HCT116 (cell line): ENCODE measurements at regions not wholly inside any gene's neighbourhood (a gene's known extent, or its start where the extent isn't known, plus 50 kb on each side); places are given as distances from the start of the nearest gene placed in this dataset.

Source experiments
- ATAC-seq: fragments of 200-7000 bp; cut with Tn5 transposase; 2 replicates; pipeline ENCODE4 v1.9.1; 2020; ENCODE audit warnings: mild to moderate bottlenecking, moderate library complexity
- BruUV-seq: library from RNA; stranded (reverse); fragments of 400-500 nt; replicated peaks from 2 replicates; lab custom pipeline; 2021; lab: Mats Ljungman, UMichigan
- CTCF ChIA-PET: fragments of 300-600 bp; sonication (Branson Sonifier 250); formaldehyde crosslinking; loops from one replicate; lab custom pipeline; 2021; ENCODE audit warnings: antibody characterized with exemption; lab: Charles Lee
- POLR2A ChIA-PET: fragments of 300-600, 350-600 bp; sonication (Branson Sonifier 250); formaldehyde crosslinking; loops from one replicate; lab custom pipeline; 2021; ENCODE audit warnings: antibody characterized with exemption; lab: Charles Lee
- RAD21 ChIA-PET, 2 experiments: fragments of 300-600 bp; sonication (Branson Sonifier 250); formaldehyde crosslinking; loops; one replicate each; lab custom pipeline; 2023; ENCODE audit warnings: low total read pairs in 2 of 2; ENCODE audit not compliant: uncharacterized antibody in 2 of 2, unreplicated experiment in 2 of 2, low non-redundant PET in 1 of 2; lab: Charles Lee
- DNase-seq: peaks from one replicate; pipeline ENCODE4 v3.0.0-alpha.2; 2010; ENCODE audit warnings: low read depth, low spot score
- H2AFZ ChIP-seq: fragments of 200-600 bp; shearing (Covaris generic), sonication (generic); 2 replicates; pipeline ENCODE4 v1.6.1; 2017; ENCODE audit warnings: low read depth, mixed run types, mixed read lengths, antibody characterized with exemption, low read length; ENCODE audit not compliant: poor library complexity, severe bottlenecking
- H3K27ac ChIP-seq: 2 replicates; pipeline ENCODE4 v1.5.1; 2012; ENCODE audit warnings: low read depth, low read length
- H3K27me3 ChIP-seq: fragments of 200-600 bp; sonication (generic); 2 replicates; pipeline ENCODE4 v1.6.1; 2016; ENCODE audit warnings: mixed run types, low read length, mixed read lengths; ENCODE audit not compliant: insufficient read depth
- H3K36me3 ChIP-seq, 2 experiments: fragments of 200-500 bp in 1 of 2; fragments of 200-600 bp in 1 of 2; sonication (Bioruptor generic) in 1 of 2; sonication (generic) in 1 of 2; 2 replicates each; pipeline versions ENCODE4 v1.5.1 to v1.6.1; 2014 to 2016; ENCODE audit warnings: low read length in 2 of 2, inconsistent platforms in 1 of 2, mixed read lengths in 1 of 2, mixed run types in 1 of 2; ENCODE audit not compliant: insufficient read depth in 2 of 2, control insufficient read depth in 1 of 2
- H3K4me1 ChIP-seq, 2 experiments: fragments of 200-600 bp in 1 of 2; sonication (generic) in 1 of 2; 2 replicates each; pipeline versions ENCODE4 v1.5.1 to v1.6.1; 2012 to 2017; ENCODE audit warnings: low read length in 2 of 2, inconsistent platforms in 1 of 2, mild to moderate bottlenecking in 1 of 2, mixed read lengths in 1 of 2, mixed run types in 1 of 2, moderate library complexity in 1 of 2; ENCODE audit not compliant: insufficient read depth in 2 of 2, control insufficient read depth in 1 of 2
- H3K4me2 ChIP-seq: fragments of 200-600 bp; sonication (generic); 2 replicates; pipeline ENCODE4 v1.6.1; 2017; ENCODE audit warnings: mixed run types, low read length, mixed read lengths
- H3K4me3 ChIP-seq, 2 experiments: fragments of 200-600 bp in 1 of 2; sonication (generic) in 1 of 2; replicated peaks in 1 of 2; 2 replicates each; pipeline ENCODE4 v1.5.1; 2011 to 2016; ENCODE audit warnings: low read length in 2 of 2, control low read depth in 1 of 2, low read depth in 1 of 2, mild to moderate bottlenecking in 1 of 2, mixed read lengths in 1 of 2, mixed run types in 1 of 2
- H3K79me2 ChIP-seq: fragments of 200-600 bp; sonication (generic); 2 replicates; pipeline ENCODE4 v1.6.1; 2017; ENCODE audit warnings: mild to moderate bottlenecking, mixed run types, low read length, moderate library complexity, mixed read lengths; ENCODE audit not compliant: insufficient read depth
- H3K9ac ChIP-seq: fragments of 200-600 bp; sonication (generic); 2 replicates; pipeline ENCODE4 v1.6.1; 2016; ENCODE audit warnings: low read length, mixed read lengths
- H3K9me2 ChIP-seq: fragments of 200-600 bp; sonication (generic), shearing (Covaris generic); 2 replicates; pipeline ENCODE4 v1.6.1; 2017; ENCODE audit warnings: mixed run types, mild to moderate bottlenecking, moderate library complexity; ENCODE audit not compliant: insufficient read depth
- H3K9me3 ChIP-seq, 2 experiments: fragments of 200-500 bp in 1 of 2; fragments of 200-600 bp in 1 of 2; sonication (Bioruptor generic) in 1 of 2; sonication (generic) in 1 of 2; 2 replicates each; pipeline ENCODE4 v1.6.1; 2014 to 2017; ENCODE audit warnings: low read length in 2 of 2, mixed read lengths in 2 of 2, inconsistent platforms in 1 of 2, low read depth in 1 of 2, mild to moderate bottlenecking in 1 of 2, mixed run types in 1 of 2, moderate library complexity in 1 of 2; ENCODE audit not compliant: control insufficient read depth in 1 of 2, insufficient read depth in 1 of 2
- H4K20me1 ChIP-seq: fragments of 200-600 bp; sonication (generic), shearing (Covaris generic); 2 replicates; pipeline ENCODE4 v1.6.1; 2017; ENCODE audit warnings: mixed run types, mild to moderate bottlenecking, moderate library complexity; ENCODE audit not compliant: insufficient read depth
- ATF3 ChIP-seq: IDR thresholded peaks from 2 replicates; pipeline ENCODE4 v1.6.1; 2012
- CBX3 ChIP-seq: IDR thresholded peaks from 2 replicates; pipeline ENCODE4 v1.6.1; 2012; ENCODE audit warnings: low read depth
- CEBPB ChIP-seq: IDR thresholded peaks from 2 replicates; pipeline ENCODE4 v1.6.1; 2012; ENCODE audit warnings: low read depth
- CTCF ChIP-seq, 3 experiments: fragments of 200-600 bp in 1 of 3; sonication (generic) in 1 of 3; IDR thresholded peaks in 2 of 3; conservative IDR thresholded peaks in 1 of 3; 2 replicates each; pipeline ENCODE4 v1.5.1; 2012 to 2017; ENCODE audit warnings: low read depth in 2 of 3, low read length in 2 of 3, antibody characterized with exemption in 1 of 3, borderline replicate concordance in 1 of 3, control low read depth in 1 of 3, mild to moderate bottlenecking in 1 of 3, mixed read lengths in 1 of 3, mixed run types in 1 of 3, moderate library complexity in 1 of 3; ENCODE audit not compliant: insufficient read depth in 1 of 3
- EGR1 ChIP-seq: IDR thresholded peaks from 2 replicates; pipeline ENCODE4 v1.6.1; 2012; ENCODE audit warnings: low read depth
- EZH2phosphoT487 ChIP-seq: fragments of 200-600 bp; IDR thresholded peaks from 2 replicates; pipeline ENCODE4 v1.6.1; 2018; ENCODE audit warnings: antibody characterized with exemption, borderline replicate concordance
- FOSL1 ChIP-seq: IDR thresholded peaks from 2 replicates; pipeline ENCODE4 v1.6.1; 2012; ENCODE audit warnings: low read depth
- JUND ChIP-seq: IDR thresholded peaks from 2 replicates; pipeline ENCODE4 v1.6.1; 2012
- POLR2AphosphoS5 ChIP-seq: IDR thresholded peaks from 2 replicates; pipeline ENCODE4 v1.6.1; 2011; ENCODE audit warnings: mild to moderate bottlenecking, low read depth, low read length, moderate library complexity
- RAD21 ChIP-seq: IDR thresholded peaks from 2 replicates; pipeline ENCODE4 v1.6.1; 2012; ENCODE audit warnings: low read depth, mild to moderate bottlenecking
- SIN3A ChIP-seq: IDR thresholded peaks from 2 replicates; pipeline ENCODE4 v1.6.1; 2012; ENCODE audit warnings: low read depth
- SP1 ChIP-seq: IDR thresholded peaks from 2 replicates; pipeline ENCODE4 v1.6.1; 2012; ENCODE audit warnings: low read depth
- TCF7L2 ChIP-seq: IDR thresholded peaks from 2 replicates; pipeline ENCODE4 v1.7.0; 2011; ENCODE audit warnings: borderline replicate concordance, inconsistent platforms; ENCODE audit not compliant: insufficient read depth, insufficient read length; ENCODE audit errors: extremely low read depth
- ZFX ChIP-seq: fragments of 450-650 bp; IDR thresholded peaks from 2 replicates; pipeline ENCODE4 v1.6.1; 2017
- ZNF274 ChIP-seq: fragments of 200-500 bp; sonication (Bioruptor generic); IDR thresholded peaks from 2 replicates; pipeline ENCODE4 v1.6.1; 2014; ENCODE audit warnings: mild to moderate bottlenecking, low read depth, low read length, inconsistent platforms
- intact Hi-C: fragments of 100-400 bp; cut with micrococcal nuclease; formaldehyde crosslinking; loops from 2 replicates; pipeline ENCODE4 v1.10.0; 2022
- TF ChIP-seq, protein P1 (sequence below): IDR thresholded peaks from 2 replicates; pipeline ENCODE4 v1.6.1; 2012; ENCODE audit warnings: low read depth
- TF ChIP-seq, protein P2 (sequence below): IDR thresholded peaks from 2 replicates; pipeline ENCODE4 v1.6.1; 2011; ENCODE audit warnings: mild to moderate bottlenecking, low read length, moderate library complexity; ENCODE audit not compliant: insufficient replicate concordance; ENCODE audit errors: extremely low read depth
- TF ChIP-seq, protein P3 (sequence below): IDR thresholded peaks from 2 replicates; pipeline ENCODE4 v1.6.1; 2012

GRCh38 chr10:105598207-105598606, 957.1 kb downstream of the SORCS3 start:
- ChIA-PET RAD21 (no interaction called here), CTCF (no interaction called here), POLR2A (no interaction called here)
- BruUV-seq = no TSS peak
- Histone ChIP-seq H3K27me3 (no peaks in the 10 kb centered on the region), H3K4me2 (no peak overlapping the region), H3K4me3 (no peak overlapping the region), H2AFZ (no peak overlapping the region), H3K36me3 (no peaks in the 10 kb centered on the region), H3K27ac (no peak overlapping the region), H3K9me2 (no peaks in the 10 kb centered on the region), H3K4me1 (no peaks in the 10 kb centered on the region), H3K9ac (no peak overlapping the region), H3K79me2 (no peaks in the 10 kb centered on the region), H4K20me1 (no peaks in the 10 kb centered on the region), H3K9me3 (peaks cover 24% of the 10 kb centered on the region in 2 experiments; a peak in 3 of 4 replicates)
- no peak for DNase-seq
- intact Hi-C loops = no loop called here
- TF ChIP-seq ATF3 (no peak), CBX3 (no peak), TCF7L2 (no peak), ZNF274 (no peak), CTCF (IDR thresholded peaks at IDR 0.05 in 2 of 3, conservative IDR thresholded peaks at IDR 0.05 in 1 of 3; ENCODE audit: borderline replicate concordance in 1 of 3, insufficient read depth in 1 of 3, low read depth in 2 of 3, low read length in 2 of 3) (no peak), SIN3A (no peak), FOSL1 (no peak), EZH2phosphoT487 (no peak), ZFX (no peak), EGR1 (no peak), JUND (no peak), SP1 (no peak), RAD21 (no peak), CEBPB (no peak), POLR2AphosphoS5 (no peak)
- TF ChIP-seq, protein P1, sequence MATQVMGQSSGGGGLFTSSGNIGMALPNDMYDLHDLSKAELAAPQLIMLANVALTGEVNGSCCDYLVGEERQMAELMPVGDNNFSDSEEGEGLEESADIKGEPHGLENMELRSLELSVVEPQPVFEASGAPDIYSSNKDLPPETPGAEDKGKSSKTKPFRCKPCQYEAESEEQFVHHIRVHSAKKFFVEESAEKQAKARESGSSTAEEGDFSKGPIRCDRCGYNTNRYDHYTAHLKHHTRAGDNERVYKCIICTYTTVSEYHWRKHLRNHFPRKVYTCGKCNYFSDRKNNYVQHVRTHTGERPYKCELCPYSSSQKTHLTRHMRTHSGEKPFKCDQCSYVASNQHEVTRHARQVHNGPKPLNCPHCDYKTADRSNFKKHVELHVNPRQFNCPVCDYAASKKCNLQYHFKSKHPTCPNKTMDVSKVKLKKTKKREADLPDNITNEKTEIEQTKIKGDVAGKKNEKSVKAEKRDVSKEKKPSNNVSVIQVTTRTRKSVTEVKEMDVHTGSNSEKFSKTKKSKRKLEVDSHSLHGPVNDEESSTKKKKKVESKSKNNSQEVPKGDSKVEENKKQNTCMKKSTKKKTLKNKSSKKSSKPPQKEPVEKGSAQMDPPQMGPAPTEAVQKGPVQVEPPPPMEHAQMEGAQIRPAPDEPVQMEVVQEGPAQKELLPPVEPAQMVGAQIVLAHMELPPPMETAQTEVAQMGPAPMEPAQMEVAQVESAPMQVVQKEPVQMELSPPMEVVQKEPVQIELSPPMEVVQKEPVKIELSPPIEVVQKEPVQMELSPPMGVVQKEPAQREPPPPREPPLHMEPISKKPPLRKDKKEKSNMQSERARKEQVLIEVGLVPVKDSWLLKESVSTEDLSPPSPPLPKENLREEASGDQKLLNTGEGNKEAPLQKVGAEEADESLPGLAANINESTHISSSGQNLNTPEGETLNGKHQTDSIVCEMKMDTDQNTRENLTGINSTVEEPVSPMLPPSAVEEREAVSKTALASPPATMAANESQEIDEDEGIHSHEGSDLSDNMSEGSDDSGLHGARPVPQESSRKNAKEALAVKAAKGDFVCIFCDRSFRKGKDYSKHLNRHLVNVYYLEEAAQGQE = no peak
- TF ChIP-seq, protein P2, sequence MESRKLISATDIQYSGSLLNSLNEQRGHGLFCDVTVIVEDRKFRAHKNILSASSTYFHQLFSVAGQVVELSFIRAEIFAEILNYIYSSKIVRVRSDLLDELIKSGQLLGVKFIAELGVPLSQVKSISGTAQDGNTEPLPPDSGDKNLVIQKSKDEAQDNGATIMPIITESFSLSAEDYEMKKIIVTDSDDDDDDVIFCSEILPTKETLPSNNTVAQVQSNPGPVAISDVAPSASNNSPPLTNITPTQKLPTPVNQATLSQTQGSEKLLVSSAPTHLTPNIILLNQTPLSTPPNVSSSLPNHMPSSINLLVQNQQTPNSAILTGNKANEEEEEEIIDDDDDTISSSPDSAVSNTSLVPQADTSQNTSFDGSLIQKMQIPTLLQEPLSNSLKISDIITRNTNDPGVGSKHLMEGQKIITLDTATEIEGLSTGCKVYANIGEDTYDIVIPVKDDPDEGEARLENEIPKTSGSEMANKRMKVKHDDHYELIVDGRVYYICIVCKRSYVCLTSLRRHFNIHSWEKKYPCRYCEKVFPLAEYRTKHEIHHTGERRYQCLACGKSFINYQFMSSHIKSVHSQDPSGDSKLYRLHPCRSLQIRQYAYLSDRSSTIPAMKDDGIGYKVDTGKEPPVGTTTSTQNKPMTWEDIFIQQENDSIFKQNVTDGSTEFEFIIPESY = no peak
- TF ChIP-seq, protein P3, sequence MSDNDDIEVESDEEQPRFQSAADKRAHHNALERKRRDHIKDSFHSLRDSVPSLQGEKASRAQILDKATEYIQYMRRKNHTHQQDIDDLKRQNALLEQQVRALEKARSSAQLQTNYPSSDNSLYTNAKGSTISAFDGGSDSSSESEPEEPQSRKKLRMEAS = no peak
- ATAC-seq = no peak
